Stomach (tissue), 4 donors: ENCODE measurements at regions not wholly inside any gene's neighbourhood (a gene's known extent, or its start where the extent isn't known, plus 50 kb on each side); places are given as distances from the start of the nearest gene placed in this dataset.

Source experiments
- CTCF ChIP-seq, 7 experiments: fragments of 450-650 bp in 4 of 7; fragments of 200-600 bp in 3 of 7; sonication (generic) in 3 of 7; IDR thresholded peaks; one replicate each; pipeline ENCODE4 v1.5.1; 2016 to 2019; ENCODE audit warnings: antibody characterized with exemption in 7 of 7, control low read depth in 2 of 7, mild to moderate bottlenecking in 1 of 7
- POLR2AphosphoS5 ChIP-seq, 3 donors: sonication (generic); formaldehyde crosslinking; IDR thresholded peaks; one replicate each; pipeline ENCODE4 v1.6.1; 2016; ENCODE audit warnings: antibody characterized with exemption in 3 of 3

DNA sequence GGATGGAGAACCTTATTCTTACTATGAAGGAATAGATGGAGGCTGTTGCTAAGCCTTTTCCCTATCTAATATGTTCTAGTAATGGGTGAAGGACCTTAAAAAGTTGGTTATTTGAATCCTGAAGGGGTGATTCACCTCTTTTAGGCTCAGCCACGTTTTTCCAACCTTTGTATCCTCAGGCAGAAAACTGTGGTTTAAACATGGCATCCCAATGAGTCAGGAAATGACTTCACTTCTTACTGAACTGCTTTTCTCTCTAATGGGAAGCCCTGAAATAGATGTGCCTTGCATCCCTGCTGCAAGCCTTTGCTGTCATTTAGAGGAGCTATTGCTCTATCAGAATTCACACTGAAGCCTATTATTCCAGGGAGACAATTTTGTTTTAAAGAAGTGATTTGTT is 191.0 kb upstream of the ARX start:
- no peak for TF ChIP-seq CTCF (IDR thresholded peaks at IDR 0.05)
- no peak for TF ChIP-seq POLR2AphosphoS5 (IDR thresholded peaks at IDR 0.05)
